HepG2 (cell line): ENCODE measurements at regions not wholly inside any gene's neighbourhood (a gene's known extent, or its start where the extent isn't known, plus 50 kb on each side); places are given as distances from the start of the nearest gene placed in this dataset.

Experiments
- ATAC-seq: fragments of 200-7000 bp; cut with Tn5 transposase; 3 replicates; pipeline ENCODE4 v1.9.1; 2020; ENCODE audit warnings: mild to moderate bottlenecking, moderate library complexity
- BruUV-seq: library from RNA; stranded (reverse); fragments of 400-500 nt; replicated peaks from 2 replicates; lab custom pipeline; 2021; lab: Mats Ljungman, UMichigan
- CTCF ChIA-PET: fragments of 300-600 bp; formaldehyde crosslinking; extraction: SDS; loops from one replicate; lab custom pipeline; 2021; ENCODE audit warnings: low total read pairs, inconsistent platforms, low intra/inter-chr PET ratio; lab: Yijun Ruan, JAX
- POLR2A ChIA-PET: fragments of 350-600 bp; sonication (Branson Sonifier 250); formaldehyde crosslinking; loops from one replicate; lab custom pipeline; 2020; ENCODE audit warnings: antibody characterized with exemption, inconsistent platforms; lab: Yijun Ruan, JAX
- DNase-seq: peaks from one replicate; pipeline ENCODE4 v3.0.0-alpha.2; 2015; ENCODE audit warnings: low spot score
- FAIRE-seq: peaks from 3 replicates; lab custom pipeline; 2011; peaks lifted over from hg19 to GRCh38; lab: Jason Lieb, UNC
- H2AFZ ChIP-seq: one replicate; pipeline ENCODE4 v1.6.1; 2011; ENCODE audit warnings: low read length, inconsistent platforms
- H3K27ac ChIP-seq: fragments of 300-600 bp; 3 replicates; pipeline ENCODE4 v1.8.0; 2011; ENCODE audit warnings: mixed run types, mild to moderate bottlenecking, mixed read lengths, low read length, inconsistent platforms; ENCODE audit not compliant: insufficient read depth; ENCODE audit errors: extremely low read length
- H3K27me3 ChIP-seq, 2 experiments: fragments of 200-600 bp in 1 of 2; 2 replicates in 1 of 2; 3 replicates in 1 of 2; pipeline versions ENCODE4 v1.6.0 to v1.8.0; 2011; ENCODE audit warnings: low read length in 2 of 2, mild to moderate bottlenecking in 2 of 2, moderate library complexity in 2 of 2, inconsistent platforms in 1 of 2; ENCODE audit not compliant: insufficient read depth in 2 of 2, control insufficient read depth in 1 of 2
- H3K36me3 ChIP-seq, 2 experiments: fragments of 200-600 bp in 1 of 2; replicated peaks in 1 of 2; 2 replicates in 1 of 2; 3 replicates in 1 of 2; pipeline versions ENCODE4 v1.5.1 to v1.8.0; 2011; ENCODE audit warnings: low read length in 2 of 2, inconsistent platforms in 1 of 2; ENCODE audit not compliant: insufficient read depth in 2 of 2, control insufficient read depth in 1 of 2
- H3K4me1 ChIP-seq: 2 replicates; pipeline ENCODE4 v1.5.1; 2012; ENCODE audit warnings: low read length, inconsistent platforms; ENCODE audit not compliant: insufficient read depth
- H3K4me2 ChIP-seq: 2 replicates; pipeline ENCODE4 v1.6.0; 2011; ENCODE audit warnings: low read depth, low read length, inconsistent platforms
- H3K4me3 ChIP-seq, 3 experiments: fragments of 200-600 bp in 1 of 3; sonication (generic), shearing (Covaris generic) in 1 of 3; replicated peaks in 1 of 3; 2 replicates each; pipeline ENCODE4 v1.5.1; 2011 to 2016; ENCODE audit warnings: low read length in 3 of 3, inconsistent platforms in 2 of 3, low read depth in 2 of 3, mild to moderate bottlenecking in 2 of 3, control low read depth in 1 of 3, mixed read lengths in 1 of 3; ENCODE audit not compliant: insufficient read depth in 1 of 3
- H3K79me2 ChIP-seq: one replicate; pipeline ENCODE4 v1.6.1; 2011; ENCODE audit warnings: low read length, inconsistent platforms; ENCODE audit not compliant: insufficient read depth
- H3K9ac ChIP-seq: 2 replicates; pipeline ENCODE4 v1.6.0; 2011; ENCODE audit warnings: mild to moderate bottlenecking, low read depth, low read length, inconsistent platforms; ENCODE audit not compliant: insufficient read depth
- H3K9me3 ChIP-seq: 2 replicates; pipeline ENCODE4 v1.5.1; 2012; ENCODE audit warnings: mild to moderate bottlenecking, low read length
- H4K20me1 ChIP-seq: 2 replicates; pipeline ENCODE4 v1.6.0; 2011; ENCODE audit warnings: inconsistent platforms, mild to moderate bottlenecking, low read length, moderate library complexity; ENCODE audit not compliant: insufficient read depth
- HHEX ChIP-seq: IDR thresholded peaks from 2 replicates; pipeline ENCODE4 v1.6.1; 2016; ENCODE audit warnings: control low read depth
- KLF11 ChIP-seq: IDR thresholded peaks from 2 replicates; pipeline ENCODE4 v1.6.1; 2016; ENCODE audit warnings: missing compliant biosample characterization
- PLRG1 ChIP-seq: fragments of 450-650 bp; conservative IDR thresholded peaks from 2 replicates; pipeline ENCODE4 v1.6.1; 2016
- RBAK ChIP-seq: sonication (generic); formaldehyde crosslinking; IDR thresholded peaks from 2 replicates; pipeline ENCODE4 v1.5.1; 2020; ENCODE audit warnings: mild to moderate bottlenecking, missing genetic modification reagents
- SALL1 ChIP-seq: sonication (generic); formaldehyde crosslinking; IDR thresholded peaks from 2 replicates; pipeline ENCODE4 v1.8.0; 2022; ENCODE audit warnings: mild to moderate bottlenecking, missing genetic modification reagents
- ZFP90 ChIP-seq: sonication (generic); formaldehyde crosslinking; IDR thresholded peaks from 2 replicates; pipeline ENCODE4 v1.8.0; 2022; ENCODE audit warnings: missing genetic modification reagents, mild to moderate bottlenecking, inconsistent platforms, borderline replicate concordance
- ZNF34 ChIP-seq: sonication (generic); formaldehyde crosslinking; IDR thresholded peaks from 2 replicates; pipeline ENCODE4 v1.4.0; 2020; ENCODE audit warnings: mild to moderate bottlenecking, missing genetic modification reagents, borderline replicate concordance
- ZNF468 ChIP-seq: sonication (generic); formaldehyde crosslinking; IDR thresholded peaks from 2 replicates; pipeline ENCODE4 v1.8.0; 2022; ENCODE audit warnings: mild to moderate bottlenecking, moderate library complexity, missing genetic modification reagents
- ZNF570 ChIP-seq: sonication (generic); formaldehyde crosslinking; IDR thresholded peaks from 2 replicates; pipeline ENCODE4 v1.4.0; 2020; ENCODE audit warnings: mild to moderate bottlenecking, missing genetic modification reagents, borderline replicate concordance
- ZNF761 ChIP-seq: sonication (generic); formaldehyde crosslinking; conservative IDR thresholded peaks from 2 replicates; pipeline ENCODE4 v1.4.0; 2020; ENCODE audit warnings: mild to moderate bottlenecking, missing genetic modification reagents
- ZNF772 ChIP-seq: sonication (generic); formaldehyde crosslinking; IDR thresholded peaks from 2 replicates; pipeline ENCODE4 v1.5.0; 2020; ENCODE audit warnings: mild to moderate bottlenecking, missing genetic modification reagents
- WGBS: methylation state at CpG from one replicate; pipeline ENCODE4 v1.1.6; 2017; ENCODE audit warnings: low lambda C conversion rate; 5-methylcytosine and 5-hydroxymethylcytosine counted together
- in situ Hi-C: cut with HindIII; loops from 2 replicates; pipeline ENCODE4 v1.10.0; 2017; ENCODE audit warnings: low pct_unique_long_range_greater_than_20kb; ENCODE audit not compliant: extremely low pct_ligation_motif_present
- intact Hi-C: fragments of 100-400 bp; cut with micrococcal nuclease; formaldehyde crosslinking; loops from one replicate; pipeline ENCODE4 v1.10.0; 2022; ENCODE audit not compliant: unreplicated experiment
- TF ChIP-seq, protein P1 (sequence below), 2 experiments: IDR thresholded peaks; 2 replicates each; pipeline ENCODE4 v1.6.1; 2011 to 2012; ENCODE audit warnings: low read length in 2 of 2, borderline replicate concordance in 1 of 2, low read depth in 1 of 2, mild to moderate bottlenecking in 1 of 2, moderate library complexity in 1 of 2
- TF ChIP-seq, protein P2 (sequence below): sonication (generic); formaldehyde crosslinking; IDR thresholded peaks from 2 replicates; pipeline ENCODE4 v1.8.0; 2022; ENCODE audit warnings: mild to moderate bottlenecking, missing genetic modification reagents; ENCODE audit not compliant: insufficient replicate concordance
- TF ChIP-seq, protein P3 (sequence below): sonication (generic); formaldehyde crosslinking; IDR thresholded peaks from 2 replicates; pipeline ENCODE4 v1.4.0; 2020; ENCODE audit warnings: missing genetic modification reagents
- TF ChIP-seq, protein P4 (sequence below), 2 experiments: fragments of 450-650 bp in 1 of 2; sonication (generic) in 1 of 2; formaldehyde crosslinking; IDR thresholded peaks; 2 replicates each; pipeline versions ENCODE4 v1.5.0 to v1.8.0; 2020 to 2022; ENCODE audit warnings: mild to moderate bottlenecking in 1 of 2, missing genetic modification reagents in 1 of 2

DNA sequence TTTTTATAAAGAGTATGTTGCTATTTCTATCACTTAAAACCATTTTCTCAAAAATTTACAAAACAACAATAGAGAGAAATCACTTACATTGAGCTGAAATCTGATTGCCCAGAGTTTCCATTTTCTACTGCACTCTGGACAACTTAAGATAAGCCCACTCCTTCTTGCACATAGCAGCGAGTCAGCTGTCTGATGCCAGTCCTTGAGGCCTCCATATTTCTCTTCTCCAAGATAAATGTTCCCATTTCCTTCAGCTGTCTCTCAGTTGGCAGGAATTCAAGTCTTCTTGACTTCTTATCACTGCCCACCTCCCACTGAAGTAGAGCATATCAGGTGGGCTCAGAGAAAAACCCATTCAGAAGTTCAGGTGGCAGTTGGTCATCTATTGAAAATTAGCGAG, 78.5 kb upstream of the PIP5K1B start:
- no peaks in the 10 kb centered on the region for H3K79me2 ChIP-seq
- in situ Hi-C loops (no loop called here), intact Hi-C loops (no loop called here)
- no peak overlapping the region for H3K27ac ChIP-seq
- H4K20me1 ChIP-seq = no peaks in the 10 kb centered on the region
- no peak overlapping the region for H3K9ac ChIP-seq
- no peak for FAIRE-seq
- no peaks in the 10 kb centered on the region for H3K9me3 ChIP-seq
- H3K4me2 ChIP-seq = no peak overlapping the region
- no peaks in the 10 kb centered on the region for H3K4me1 ChIP-seq
- POLR2A ChIA-PET = no interaction called here
- H2AFZ ChIP-seq = no peak overlapping the region
- no TSS peak for BruUV-seq
- peaks cover 0 to 4% of the 10 kb centered on the region in 2 experiments; a peak in 2 of 5 replicates for H3K27me3 ChIP-seq
- TF ChIP-seq, protein P1, sequence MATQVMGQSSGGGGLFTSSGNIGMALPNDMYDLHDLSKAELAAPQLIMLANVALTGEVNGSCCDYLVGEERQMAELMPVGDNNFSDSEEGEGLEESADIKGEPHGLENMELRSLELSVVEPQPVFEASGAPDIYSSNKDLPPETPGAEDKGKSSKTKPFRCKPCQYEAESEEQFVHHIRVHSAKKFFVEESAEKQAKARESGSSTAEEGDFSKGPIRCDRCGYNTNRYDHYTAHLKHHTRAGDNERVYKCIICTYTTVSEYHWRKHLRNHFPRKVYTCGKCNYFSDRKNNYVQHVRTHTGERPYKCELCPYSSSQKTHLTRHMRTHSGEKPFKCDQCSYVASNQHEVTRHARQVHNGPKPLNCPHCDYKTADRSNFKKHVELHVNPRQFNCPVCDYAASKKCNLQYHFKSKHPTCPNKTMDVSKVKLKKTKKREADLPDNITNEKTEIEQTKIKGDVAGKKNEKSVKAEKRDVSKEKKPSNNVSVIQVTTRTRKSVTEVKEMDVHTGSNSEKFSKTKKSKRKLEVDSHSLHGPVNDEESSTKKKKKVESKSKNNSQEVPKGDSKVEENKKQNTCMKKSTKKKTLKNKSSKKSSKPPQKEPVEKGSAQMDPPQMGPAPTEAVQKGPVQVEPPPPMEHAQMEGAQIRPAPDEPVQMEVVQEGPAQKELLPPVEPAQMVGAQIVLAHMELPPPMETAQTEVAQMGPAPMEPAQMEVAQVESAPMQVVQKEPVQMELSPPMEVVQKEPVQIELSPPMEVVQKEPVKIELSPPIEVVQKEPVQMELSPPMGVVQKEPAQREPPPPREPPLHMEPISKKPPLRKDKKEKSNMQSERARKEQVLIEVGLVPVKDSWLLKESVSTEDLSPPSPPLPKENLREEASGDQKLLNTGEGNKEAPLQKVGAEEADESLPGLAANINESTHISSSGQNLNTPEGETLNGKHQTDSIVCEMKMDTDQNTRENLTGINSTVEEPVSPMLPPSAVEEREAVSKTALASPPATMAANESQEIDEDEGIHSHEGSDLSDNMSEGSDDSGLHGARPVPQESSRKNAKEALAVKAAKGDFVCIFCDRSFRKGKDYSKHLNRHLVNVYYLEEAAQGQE (IDR thresholded peaks at IDR 0.05; ENCODE audit: borderline replicate concordance in 1 of 2, low read depth in 1 of 2, low read length in 2 of 2) = no peak
- TF ChIP-seq HHEX (CRISPR knock-in tag) (no peak), KLF11 (CRISPR knock-in tag) (no peak), SALL1 (no peak), ZNF772 (CRISPR knock-in tag) (no peak), ZNF468 (CRISPR knock-in tag) (no peak), ZNF570 (CRISPR knock-in tag) (no peak), ZNF761 (CRISPR knock-in tag) (no peak), ZFP90 (CRISPR knock-in tag) (no peak), RBAK (no peak), ZNF34 (no peak), PLRG1 (no peak)
- TF ChIP-seq, protein P2, sequence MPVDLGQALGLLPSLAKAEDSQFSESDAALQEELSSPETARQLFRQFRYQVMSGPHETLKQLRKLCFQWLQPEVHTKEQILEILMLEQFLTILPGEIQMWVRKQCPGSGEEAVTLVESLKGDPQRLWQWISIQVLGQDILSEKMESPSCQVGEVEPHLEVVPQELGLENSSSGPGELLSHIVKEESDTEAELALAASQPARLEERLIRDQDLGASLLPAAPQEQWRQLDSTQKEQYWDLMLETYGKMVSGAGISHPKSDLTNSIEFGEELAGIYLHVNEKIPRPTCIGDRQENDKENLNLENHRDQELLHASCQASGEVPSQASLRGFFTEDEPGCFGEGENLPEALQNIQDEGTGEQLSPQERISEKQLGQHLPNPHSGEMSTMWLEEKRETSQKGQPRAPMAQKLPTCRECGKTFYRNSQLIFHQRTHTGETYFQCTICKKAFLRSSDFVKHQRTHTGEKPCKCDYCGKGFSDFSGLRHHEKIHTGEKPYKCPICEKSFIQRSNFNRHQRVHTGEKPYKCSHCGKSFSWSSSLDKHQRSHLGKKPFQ (CRISPR knock-in tag) = no peak
- TF ChIP-seq, protein P3, sequence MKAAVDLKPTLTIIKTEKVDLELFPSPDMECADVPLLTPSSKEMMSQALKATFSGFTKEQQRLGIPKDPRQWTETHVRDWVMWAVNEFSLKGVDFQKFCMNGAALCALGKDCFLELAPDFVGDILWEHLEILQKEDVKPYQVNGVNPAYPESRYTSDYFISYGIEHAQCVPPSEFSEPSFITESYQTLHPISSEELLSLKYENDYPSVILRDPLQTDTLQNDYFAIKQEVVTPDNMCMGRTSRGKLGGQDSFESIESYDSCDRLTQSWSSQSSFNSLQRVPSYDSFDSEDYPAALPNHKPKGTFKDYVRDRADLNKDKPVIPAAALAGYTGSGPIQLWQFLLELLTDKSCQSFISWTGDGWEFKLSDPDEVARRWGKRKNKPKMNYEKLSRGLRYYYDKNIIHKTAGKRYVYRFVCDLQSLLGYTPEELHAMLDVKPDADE = no peak
- TF ChIP-seq, protein P4, sequence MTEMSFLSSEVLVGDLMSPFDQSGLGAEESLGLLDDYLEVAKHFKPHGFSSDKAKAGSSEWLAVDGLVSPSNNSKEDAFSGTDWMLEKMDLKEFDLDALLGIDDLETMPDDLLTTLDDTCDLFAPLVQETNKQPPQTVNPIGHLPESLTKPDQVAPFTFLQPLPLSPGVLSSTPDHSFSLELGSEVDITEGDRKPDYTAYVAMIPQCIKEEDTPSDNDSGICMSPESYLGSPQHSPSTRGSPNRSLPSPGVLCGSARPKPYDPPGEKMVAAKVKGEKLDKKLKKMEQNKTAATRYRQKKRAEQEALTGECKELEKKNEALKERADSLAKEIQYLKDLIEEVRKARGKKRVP (CRISPR knock-in tag; IDR thresholded peaks at IDR 0.05) = no peak
- no peak overlapping the region for H3K4me3 ChIP-seq
- no peaks in the 10 kb centered on the region for H3K36me3 ChIP-seq
- no peak for ATAC-seq
- CTCF ChIA-PET = no interaction called here
- DNase-seq = no peak
- 0% methylated on average over 2 of the region's 2 CpGs for WGBS
